Fibroblast of lung (primary cell): ENCODE measurements at regions not wholly inside any gene's neighbourhood (a gene's known extent, or its start where the extent isn't known, plus 50 kb on each side); places are given as distances from the start of the nearest gene placed in this dataset.
A peak's percentile ranks its signal among the peaks of the same experiment; 100 is the strongest.

Experiments
- DNase-seq, 2 donors: peaks; one replicate each; pipeline versions ENCODE4 v3.0.0 to v3.0.0-alpha.2; 2010; ENCODE audit warnings: low read depth in 2 of 2
- H2AFZ ChIP-seq: 2 replicates; pipeline ENCODE4 v1.5.1; 2012; ENCODE audit warnings: low read length, control low read depth, inconsistent platforms
- H3K27ac ChIP-seq: 2 replicates; pipeline ENCODE4 v1.5.1; 2011; ENCODE audit warnings: low read length, control low read depth; ENCODE audit not compliant: insufficient read depth
- H3K27me3 ChIP-seq: 2 replicates; pipeline ENCODE4 v1.5.1; 2011; ENCODE audit warnings: mild to moderate bottlenecking, low read length; ENCODE audit not compliant: control insufficient read depth, insufficient read depth
- H3K36me3 ChIP-seq: 2 replicates; pipeline ENCODE4 v1.5.1; 2011; ENCODE audit warnings: low read length; ENCODE audit not compliant: control insufficient read depth, insufficient read depth
- H3K4me1 ChIP-seq: 2 replicates; pipeline ENCODE4 v1.5.1; 2011; ENCODE audit warnings: low read length; ENCODE audit not compliant: control insufficient read depth, insufficient read depth; ENCODE audit errors: extremely low read depth
- H3K4me2 ChIP-seq: 2 replicates; pipeline ENCODE4 v1.5.1; 2011; ENCODE audit warnings: low read length, control low read depth; ENCODE audit not compliant: insufficient read depth; ENCODE audit errors: extremely low read depth
- H3K4me3 ChIP-seq, 4 experiments: fragments of 200-600 bp in 1 of 4; sonication (generic) in 1 of 4; replicated peaks in 1 of 4; 2 replicates each; pipeline ENCODE4 v1.5.1; 2011 to 2016; ENCODE audit warnings: low read length in 4 of 4, low read depth in 3 of 4, mild to moderate bottlenecking in 3 of 4, control low read depth in 2 of 4, inconsistent platforms in 1 of 4, mixed read lengths in 1 of 4; ENCODE audit not compliant: insufficient read depth in 1 of 4; ENCODE audit errors: control extremely low read depth in 1 of 4
- H3K79me2 ChIP-seq: 2 replicates; pipeline ENCODE4 v1.5.1; 2012; ENCODE audit warnings: mild to moderate bottlenecking, low read length, inconsistent platforms; ENCODE audit not compliant: control insufficient read depth, insufficient read depth
- H3K9ac ChIP-seq: 2 replicates; pipeline ENCODE4 v1.5.1; 2011; ENCODE audit warnings: mild to moderate bottlenecking, low read length, control low read depth; ENCODE audit not compliant: insufficient read depth
- H3K9me3 ChIP-seq: 2 replicates; pipeline ENCODE4 v1.5.1; 2012; ENCODE audit warnings: low read depth, low read length; ENCODE audit not compliant: control insufficient read depth, insufficient read depth
- H4K20me1 ChIP-seq: 2 replicates; pipeline ENCODE4 v1.5.1; 2011; ENCODE audit warnings: low read length; ENCODE audit not compliant: control insufficient read depth, insufficient read depth; ENCODE audit errors: extremely low read depth
- CTCF ChIP-seq, 2 donors: IDR thresholded peaks in 1 of 2; conservative IDR thresholded peaks in 1 of 2; 1 replicate in 1 of 2; 2 replicates in 1 of 2; pipeline ENCODE4 v1.5.1; 2011 to 2012; ENCODE audit warnings: low read length in 2 of 2, control low read depth in 1 of 2, inconsistent platforms in 1 of 2, low read depth in 1 of 2, mild to moderate bottlenecking in 1 of 2
- EZH2 ChIP-seq: IDR thresholded peaks from 2 replicates; pipeline ENCODE4 v1.5.1; 2012; ENCODE audit warnings: low read length, control low read depth, mild to moderate bottlenecking; ENCODE audit errors: missing control alignments

- Histone ChIP-seq H3K27ac (no peak overlapping the region), H3K36me3 (no peaks in the 10 kb centered on the region), H3K4me2 (no peak overlapping the region), H3K4me1 (no peaks in the 10 kb centered on the region), H4K20me1 (no peaks in the 10 kb centered on the region), H2AFZ (no peak overlapping the region), H3K4me3 (no peak overlapping the region), H3K9ac (no peak overlapping the region), H3K9me3 (no peaks in the 10 kb centered on the region), H3K27me3 (no peaks in the 10 kb centered on the region), H3K79me2 (no peaks in the 10 kb centered on the region)
- DNase-seq = peak; percentile 20 to 60
- TF ChIP-seq EZH2 = no peak
- TF ChIP-seq CTCF (conservative IDR thresholded peaks at IDR 0.05 in 1 of 2, IDR thresholded peaks at IDR 0.05 in 1 of 2; ENCODE audit: low read depth in 1 of 2, low read length in 2 of 2) = no peak
Measured at GRCh38 chrX:45527834-45528233, 327.2 kb upstream of the DIPK2B start.

GRCh38 chrX:45524805-45525204 is 324.1 kb upstream of the DIPK2B start:
- DNase-seq = peak in 1 of 2 donors; percentile 27
- Histone ChIP-seq H2AFZ (no peak overlapping the region), H3K4me1 (no peaks in the 10 kb centered on the region), H3K27me3 (no peaks in the 10 kb centered on the region), H3K79me2 (no peaks in the 10 kb centered on the region), H3K9me3 (no peaks in the 10 kb centered on the region), H3K4me2 (no peak overlapping the region), H3K27ac (no peak overlapping the region), H3K4me3 (no peak overlapping the region), H4K20me1 (no peaks in the 10 kb centered on the region), H3K9ac (no peak overlapping the region), H3K36me3 (no peaks in the 10 kb centered on the region)
- TF ChIP-seq CTCF (conservative IDR thresholded peaks at IDR 0.05 in 1 of 2, IDR thresholded peaks at IDR 0.05 in 1 of 2; ENCODE audit: low read depth in 1 of 2, low read length in 2 of 2) (no peak), EZH2 (no peak)

- Histone ChIP-seq H3K4me2 (no peak overlapping the region), H3K4me3 (no peak overlapping the region), H3K4me1 (no peaks in the 10 kb centered on the region), H3K9me3 (no peaks in the 10 kb centered on the region), H3K36me3 (no peaks in the 10 kb centered on the region), H2AFZ (no peak overlapping the region), H3K79me2 (no peaks in the 10 kb centered on the region), H4K20me1 (no peaks in the 10 kb centered on the region), H3K9ac (no peak overlapping the region), H3K27me3 (no peaks in the 10 kb centered on the region), H3K27ac (no peak overlapping the region)
- peak; percentile 69 to 90 for DNase-seq
- no peak for TF ChIP-seq CTCF (conservative IDR thresholded peaks at IDR 0.05 in 1 of 2, IDR thresholded peaks at IDR 0.05 in 1 of 2; ENCODE audit: low read depth in 1 of 2, low read length in 2 of 2)
- no peak for TF ChIP-seq EZH2
Measured at GRCh38 chrX:45524296-45524695, 323.6 kb upstream of the DIPK2B start.
